CD4-positive, alpha-beta T cell (primary cell): ENCODE measurements at regions not wholly inside any gene's neighbourhood (a gene's known extent, or its start where the extent isn't known, plus 50 kb on each side); places are given as distances from the start of the nearest gene placed in this dataset.
"Not testable (repeated sequence)": the region's sequence is repeated elsewhere in the genome, so short reads cannot be mapped to it uniquely, and the experiment has no call there.

Experiments used
- ATAC-seq: fragments of 200-7000 bp; cut with Tn5 transposase; one replicate; pipeline ENCODE4 v1.10.0; 2022; ENCODE audit warnings: mild to moderate bottlenecking; ENCODE audit not compliant: poor library complexity
- CTCF ChIA-PET: fragments of 350-600 bp; sonication (Branson Sonifier 250); formaldehyde crosslinking; loops from one replicate; lab custom pipeline; 2021; ENCODE audit warnings: antibody characterized with exemption, inconsistent platforms; lab: Charles Lee
- POLR2A ChIA-PET: fragments of 350-600 bp; sonication (Branson Sonifier 250); formaldehyde crosslinking; loops from one replicate; lab custom pipeline; 2021; ENCODE audit warnings: antibody characterized with exemption, inconsistent platforms; lab: Charles Lee
- DNase-seq, 14 experiments: peaks; one replicate each; pipeline ENCODE4 v3.0.0-alpha.2; 2013 to 2020; ENCODE audit warnings: mixed read lengths in 2 of 14
- H3K27ac ChIP-seq, 2 donors: one replicate each; pipeline versions ENCODE4 v1.5.1 to v1.7.0; 2013; ENCODE audit warnings: low read length in 2 of 2, low read depth in 1 of 2, mild to moderate bottlenecking in 1 of 2
- H3K27me3 ChIP-seq, 2 experiments: 1 replicate in 1 of 2; 2 replicates in 1 of 2; pipeline versions ENCODE4 v1.6.1 to v1.7.0; 2013; ENCODE audit warnings: low read length in 2 of 2, control low read depth in 1 of 2, mild to moderate bottlenecking in 1 of 2, moderate library complexity in 1 of 2; ENCODE audit not compliant: insufficient read depth in 2 of 2, control insufficient read depth in 1 of 2
- H3K36me3 ChIP-seq: one replicate; pipeline ENCODE4 v1.6.1; 2013; ENCODE audit warnings: low read length, control low read depth; ENCODE audit not compliant: insufficient read depth
- H3K4me1 ChIP-seq: one replicate; pipeline ENCODE4 v1.6.1; 2013; ENCODE audit warnings: low read length, control low read depth; ENCODE audit not compliant: insufficient read depth
- H3K4me3 ChIP-seq: one replicate; pipeline ENCODE4 v1.5.1; 2013; ENCODE audit warnings: mild to moderate bottlenecking, low read length, moderate library complexity
- H3K9me3 ChIP-seq, 2 experiments: 1 replicate in 1 of 2; 2 replicates in 1 of 2; pipeline versions ENCODE4 v1.6.1 to v1.7.0; 2013; ENCODE audit warnings: low read length in 2 of 2, mild to moderate bottlenecking in 2 of 2, control low read depth in 1 of 2, moderate library complexity in 1 of 2; ENCODE audit not compliant: control insufficient read depth in 1 of 2, insufficient read depth in 1 of 2
- H3K27ac Mint-ChIP-seq: one replicate; pipeline ENCODE4 v1.8.0; 2020; ENCODE audit warnings: mixed read lengths
- H3K27me3 Mint-ChIP-seq: one replicate; pipeline ENCODE4 v1.8.0; 2021; ENCODE audit warnings: mixed read lengths
- H3K36me3 Mint-ChIP-seq: one replicate; pipeline ENCODE4 v1.8.0; 2021; ENCODE audit warnings: low read depth, mixed read lengths
- H3K4me1 Mint-ChIP-seq: one replicate; pipeline ENCODE4 v1.8.0; 2021; ENCODE audit warnings: low read depth, mixed read lengths
- H3K4me3 Mint-ChIP-seq: one replicate; pipeline ENCODE4 v1.8.0; 2020; ENCODE audit warnings: mild to moderate bottlenecking, mixed read lengths
- H3K9me3 Mint-ChIP-seq: one replicate; pipeline ENCODE4 v1.8.0; 2020; ENCODE audit warnings: mixed read lengths
- CTCF ChIP-seq: fragments of 200-600 bp; IDR thresholded peaks from one replicate; pipeline ENCODE4 v1.8.0; 2022; ENCODE audit warnings: antibody characterized with exemption, mild to moderate bottlenecking
- intact Hi-C, 2 experiments: fragments of 100-400 bp; cut with DNase I in 1 of 2; cut with micrococcal nuclease in 1 of 2; formaldehyde crosslinking; loops; one replicate each; pipeline versions ENCODE4 v1.15.1 to v1.9.0; 2023 to 2025; cut with DNase I, micrococcal nuclease

- Histone ChIP-seq H3K27me3 (no peaks in the 10 kb centered on the region), H3K9me3 (peaks cover 0 to 7% of the 10 kb centered on the region in 2 experiments), H3K4me1 (no peaks in the 10 kb centered on the region), H3K27ac (no peak overlapping the region), H3K4me3 (no peak overlapping the region), H3K36me3 (no peaks in the 10 kb centered on the region)
- ChIA-PET CTCF (no interaction called here), POLR2A (no interaction called here)
- intact Hi-C loops, result no loop called here
- H3K27me3 Mint-ChIP-seq, result no peaks in the 10 kb centered on the region
- peaks cover 4% of the 10 kb centered on the region for H3K9me3 Mint-ChIP-seq
- no peak for ATAC-seq
- TF ChIP-seq CTCF, result no peak
- no peak overlapping the region for H3K4me3 Mint-ChIP-seq
- H3K36me3 Mint-ChIP-seq, result no peaks in the 10 kb centered on the region
- DNase-seq, result no peak
- no peaks in the 10 kb centered on the region for H3K4me1 Mint-ChIP-seq
- no peak overlapping the region for H3K27ac Mint-ChIP-seq
These were observed 419.1 kb upstream of the CDIN1 start for GRCh38 chr15:36160351-36160750.

DNA sequence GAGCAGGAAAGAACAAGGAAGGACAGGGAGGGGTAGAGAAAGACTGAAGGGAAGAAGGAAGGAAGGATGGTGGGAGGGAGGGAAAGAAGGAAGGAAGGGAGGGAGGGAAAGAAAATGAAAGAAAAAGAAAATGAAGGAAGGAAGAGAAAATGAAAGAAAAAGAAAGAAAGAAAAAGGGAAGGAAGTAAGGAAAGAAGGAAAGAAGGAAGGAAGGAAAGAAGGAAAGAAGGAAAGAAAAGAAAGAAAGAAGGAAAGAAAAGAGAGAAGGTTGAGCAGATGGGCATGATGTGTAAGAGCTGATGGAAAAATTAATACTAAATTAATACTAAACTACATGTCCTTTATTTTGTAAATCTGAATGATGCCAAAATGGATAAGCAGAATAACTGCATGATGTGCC is 418.3 kb upstream of the CDIN1 start:
- intact Hi-C loops, result no loop called here
- ChIA-PET POLR2A (no interaction called here), CTCF (no interaction called here)
- Mint-ChIP-seq H3K27ac (no peak overlapping the region), H3K4me1 (no peaks in the 10 kb centered on the region), H3K9me3 (peaks cover 4% of the 10 kb centered on the region), H3K27me3 (no peaks in the 10 kb centered on the region), H3K36me3 (no peaks in the 10 kb centered on the region), H3K4me3 (no peak overlapping the region)
- Histone ChIP-seq H3K27me3 (no peaks in the 10 kb centered on the region), H3K4me1 (no peaks in the 10 kb centered on the region), H3K4me3 (no peak overlapping the region), H3K36me3 (no peaks in the 10 kb centered on the region), H3K9me3 (peaks cover 0 to 7% of the 10 kb centered on the region in 2 experiments), H3K27ac (no peak overlapping the region)
- no peak for TF ChIP-seq CTCF
- ATAC-seq (no peak), DNase-seq (no peak)

DNA sequence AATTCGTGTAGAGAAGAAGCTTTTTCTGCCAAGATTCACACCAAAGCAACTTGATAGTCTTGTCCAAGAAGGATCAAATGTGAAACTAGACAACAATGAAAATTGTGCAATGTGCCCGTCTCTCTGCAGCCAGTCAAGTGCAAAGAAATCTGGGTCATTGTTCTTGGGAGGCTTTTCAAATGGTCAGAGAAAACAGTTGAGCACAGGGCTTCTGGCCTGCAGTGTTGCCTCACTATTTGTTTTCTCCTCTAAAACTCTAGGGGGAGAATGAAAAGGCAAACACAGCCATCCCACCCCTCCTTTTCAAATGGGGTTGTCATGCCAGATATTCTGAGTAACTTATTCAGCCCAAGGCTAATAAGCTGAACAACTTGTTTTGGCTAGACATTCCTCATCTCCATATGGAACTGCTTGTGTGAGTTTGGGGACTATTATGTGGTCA is 417.6 kb upstream of the CDIN1 start:
- Mint-ChIP-seq H3K27ac (no peak overlapping the region), H3K4me1 (no peaks in the 10 kb centered on the region), H3K36me3 (no peaks in the 10 kb centered on the region), H3K27me3 (no peaks in the 10 kb centered on the region), H3K9me3 (peaks cover 2% of the 10 kb centered on the region), H3K4me3 (no peak overlapping the region)
- intact Hi-C loops, result no loop called here
- peaks cover 0 to 7% of the 10 kb centered on the region in 2 experiments for H3K9me3 ChIP-seq
- H3K27ac ChIP-seq, result no peak overlapping the region
- H3K27me3 ChIP-seq, result no peaks in the 10 kb centered on the region
- ChIA-PET CTCF (no interaction called here), POLR2A (no interaction called here)
- TF ChIP-seq CTCF, result no peak
- DNase-seq (no peak), ATAC-seq (no peak)
- no peaks in the 10 kb centered on the region for H3K4me1 ChIP-seq
- no peak overlapping the region for H3K4me3 ChIP-seq
- H3K36me3 ChIP-seq, result no peaks in the 10 kb centered on the region

DNA sequence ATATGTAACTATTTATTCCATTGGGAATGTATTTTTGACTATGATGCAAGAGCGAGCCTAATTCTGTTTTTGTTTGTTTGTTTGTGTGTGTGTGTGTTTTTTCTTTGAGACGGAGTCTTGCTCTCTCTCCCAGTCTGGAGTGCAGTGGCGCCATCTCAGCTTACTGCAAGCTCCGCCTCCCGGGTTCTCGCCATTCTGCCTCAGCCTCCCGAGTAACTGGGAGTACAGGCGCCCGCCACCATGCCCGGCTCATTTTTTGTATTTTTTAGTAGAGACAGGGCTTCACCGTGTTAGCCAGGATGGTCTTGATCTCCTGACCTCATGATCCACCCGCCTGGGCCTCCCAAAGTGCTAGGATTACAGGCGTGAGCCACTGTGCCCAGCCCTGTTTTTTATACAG is 415.4 kb upstream of the CDIN1 start:
- H3K27me3 Mint-ChIP-seq, H3K4me1 Mint-ChIP-seq, H3K9me3 Mint-ChIP-seq, intact Hi-C loops, H3K36me3 ChIP-seq, H3K4me3 Mint-ChIP-seq, H3K4me3 ChIP-seq, H3K27me3 ChIP-seq, DNase-seq, CTCF ChIA-PET, H3K36me3 Mint-ChIP-seq, H3K9me3 ChIP-seq, H3K4me1 ChIP-seq, POLR2A ChIA-PET, ATAC-seq, H3K27ac ChIP-seq, H3K27ac Mint-ChIP-seq: not testable (repeated sequence)
